NCI-H187 (cell line): ENCODE measurements at regions not wholly inside any gene's neighbourhood (a gene's known extent, or its start where the extent isn't known, plus 50 kb on each side); places are given as distances from the start of the nearest gene placed in this dataset.
"Not testable (repeated sequence)": the region's sequence is repeated elsewhere in the genome, so short reads cannot be mapped to it uniquely, and the experiment has no call there.

Experiments
- DNase-seq, 2 experiments: peaks; one replicate each; lab custom pipeline; 2025; lab: John Stamatoyannopoulos, UW

GRCh38 chr12:9372202-9372601, 164.0 kb upstream of the PZP start:
- DNase-seq: no peak

- DNase-seq: no peak
Observed at GRCh38 chr12:9367828-9368227, 159.6 kb upstream of the PZP start.

- no peak for DNase-seq
Observed at GRCh38 chr12:9367201-9367600, 159.0 kb upstream of the PZP start.

GRCh38 chr12:9365296-9365695, 157.1 kb upstream of the PZP start:
- no peak for DNase-seq

- no peak for DNase-seq
Observed at GRCh38 chr12:9364224-9365176, 156.3 kb upstream of the PZP start.

- DNase-seq: no peak
Observed at GRCh38 chr12:9363145-9363544, 154.9 kb upstream of the PZP start.

- no peak for DNase-seq
Observed at GRCh38 chr12:9361879-9362326, 153.7 kb upstream of the PZP start.

GRCh38 chr12:9354009-9354754, 146.0 kb upstream of the PZP start:
- DNase-seq: not testable (repeated sequence)

GRCh38 chr12:9351136-9351535, 142.9 kb upstream of the PZP start:
- no peak for DNase-seq

- no peak for DNase-seq
Observed at GRCh38 chr12:9349888-9350885, 142.0 kb upstream of the PZP start.

- no peak for DNase-seq
Observed at GRCh38 chr12:9348906-9349518, 140.8 kb upstream of the PZP start.

GRCh38 chr12:9347328-9348127, 139.3 kb upstream of the PZP start:
- no peak for DNase-seq

GRCh38 chr12:9346866-9347327, 138.7 kb upstream of the PZP start:
- DNase-seq: no peak

GRCh38 chr12:9345171-9345570, 137.0 kb upstream of the PZP start:
- no peak for DNase-seq

- no peak for DNase-seq
Observed at GRCh38 chr12:9344541-9344940, 136.3 kb upstream of the PZP start.

GRCh38 chr12:9343731-9344130, 135.5 kb upstream of the PZP start:
- DNase-seq: no peak

GRCh38 chr12:9342614-9343353, 134.6 kb upstream of the PZP start:
- DNase-seq: no peak

GRCh38 chr12:9341260-9341585, 133.0 kb upstream of the PZP start:
- no peak for DNase-seq

- DNase-seq: no peak
Observed at GRCh38 chr12:9340422-9341259, 132.4 kb upstream of the PZP start.
